GM12864 (cell line): ENCODE measurements at regions not wholly inside any gene's neighbourhood (a gene's known extent, or its start where the extent isn't known, plus 50 kb on each side); places are given as distances from the start of the nearest gene placed in this dataset.
"Not testable (repeated sequence)": the region's sequence is repeated elsewhere in the genome, so short reads cannot be mapped to it uniquely, and the experiment has no call there.

ENCODE experiments used
- DNase-seq: peaks from one replicate; pipeline ENCODE4 v3.0.0-alpha.2; 2011; ENCODE audit warnings: low read depth
- H3K4me3 ChIP-seq: 2 replicates; pipeline ENCODE4 v1.5.1; 2011; ENCODE audit warnings: mild to moderate bottlenecking, low read depth, low read length, control low read depth
- TF ChIP-seq, protein P1 (sequence below): IDR thresholded peaks from 2 replicates; pipeline ENCODE4 v1.5.1; 2011; ENCODE audit warnings: low read depth, mild to moderate bottlenecking, moderate library complexity, low read length, control low read depth, inconsistent platforms; ENCODE audit errors: missing control alignments

DNA sequence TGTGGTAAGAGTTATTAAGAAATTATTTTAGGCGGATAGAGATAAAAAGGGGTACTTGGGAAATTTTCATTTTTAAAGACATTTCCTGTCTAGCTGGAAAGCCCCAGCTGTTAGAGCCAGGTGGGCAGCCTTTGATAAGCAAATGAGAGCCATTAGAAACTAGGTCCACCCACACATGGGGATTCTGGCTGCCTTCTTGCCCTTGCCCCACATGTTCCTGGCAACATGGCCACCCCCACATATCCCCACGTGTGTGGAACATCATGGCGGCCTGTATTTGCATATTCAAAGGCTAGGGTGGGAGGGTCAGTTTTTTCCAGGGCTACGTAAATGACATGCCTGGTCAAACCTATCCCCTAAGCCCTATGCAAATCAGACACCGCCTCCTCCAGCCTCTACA, 1382.1 kb downstream of the AACS start:
- DNase-seq: no peak
- TF ChIP-seq, protein P1, sequence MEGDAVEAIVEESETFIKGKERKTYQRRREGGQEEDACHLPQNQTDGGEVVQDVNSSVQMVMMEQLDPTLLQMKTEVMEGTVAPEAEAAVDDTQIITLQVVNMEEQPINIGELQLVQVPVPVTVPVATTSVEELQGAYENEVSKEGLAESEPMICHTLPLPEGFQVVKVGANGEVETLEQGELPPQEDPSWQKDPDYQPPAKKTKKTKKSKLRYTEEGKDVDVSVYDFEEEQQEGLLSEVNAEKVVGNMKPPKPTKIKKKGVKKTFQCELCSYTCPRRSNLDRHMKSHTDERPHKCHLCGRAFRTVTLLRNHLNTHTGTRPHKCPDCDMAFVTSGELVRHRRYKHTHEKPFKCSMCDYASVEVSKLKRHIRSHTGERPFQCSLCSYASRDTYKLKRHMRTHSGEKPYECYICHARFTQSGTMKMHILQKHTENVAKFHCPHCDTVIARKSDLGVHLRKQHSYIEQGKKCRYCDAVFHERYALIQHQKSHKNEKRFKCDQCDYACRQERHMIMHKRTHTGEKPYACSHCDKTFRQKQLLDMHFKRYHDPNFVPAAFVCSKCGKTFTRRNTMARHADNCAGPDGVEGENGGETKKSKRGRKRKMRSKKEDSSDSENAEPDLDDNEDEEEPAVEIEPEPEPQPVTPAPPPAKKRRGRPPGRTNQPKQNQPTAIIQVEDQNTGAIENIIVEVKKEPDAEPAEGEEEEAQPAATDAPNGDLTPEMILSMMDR: no peak
- H3K4me3 ChIP-seq: no peak overlapping the region

GRCh38 chr12:126451809-126452208, 1386.6 kb downstream of the AACS start:
- H3K4me3 ChIP-seq: no peak overlapping the region
- DNase-seq: no peak
- TF ChIP-seq, protein P1: no peak

- DNase-seq, H3K4me3 ChIP-seq: not testable (repeated sequence)
These were observed 1387.5 kb downstream of the AACS start for GRCh38 chr12:126452686-126453085.

GRCh38 chr12:126454581-126454980, 1389.3 kb downstream of the AACS start:
- TF ChIP-seq, protein P1: no peak
- no peak for DNase-seq
- no peak overlapping the region for H3K4me3 ChIP-seq

GRCh38 chr12:126457776-126458175, 1392.5 kb downstream of the AACS start:
- DNase-seq: no peak
- H3K4me3 ChIP-seq: no peak overlapping the region
- TF ChIP-seq, protein P1: no peak

- H3K4me3 ChIP-seq: no peak overlapping the region
- TF ChIP-seq, protein P1: no peak
- DNase-seq: no peak
These were observed 1398.9 kb downstream of the AACS start for GRCh38 chr12:126464153-126464552.

DNA sequence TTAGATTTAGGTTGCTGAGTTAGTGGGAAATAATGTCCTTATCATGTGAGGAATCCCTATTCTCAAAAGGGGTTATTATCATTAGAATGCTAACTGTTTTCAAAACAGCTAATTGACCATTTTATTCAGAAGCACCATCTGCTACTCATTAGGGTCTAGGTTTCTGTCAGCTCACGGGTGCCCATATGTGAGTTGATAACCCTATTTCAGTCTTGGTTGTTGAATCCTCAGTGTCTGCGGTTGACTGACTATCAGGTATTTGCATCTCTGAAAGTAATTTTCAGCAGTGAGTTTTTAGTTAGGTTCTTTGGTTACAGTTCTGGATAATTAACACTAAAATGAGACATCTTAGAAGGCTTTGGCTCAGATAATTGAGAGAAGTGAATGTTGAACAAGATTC, 1404.0 kb downstream of the AACS start:
- H3K4me3 ChIP-seq: no peak overlapping the region
- TF ChIP-seq, protein P1: no peak
- DNase-seq: no peak

DNA sequence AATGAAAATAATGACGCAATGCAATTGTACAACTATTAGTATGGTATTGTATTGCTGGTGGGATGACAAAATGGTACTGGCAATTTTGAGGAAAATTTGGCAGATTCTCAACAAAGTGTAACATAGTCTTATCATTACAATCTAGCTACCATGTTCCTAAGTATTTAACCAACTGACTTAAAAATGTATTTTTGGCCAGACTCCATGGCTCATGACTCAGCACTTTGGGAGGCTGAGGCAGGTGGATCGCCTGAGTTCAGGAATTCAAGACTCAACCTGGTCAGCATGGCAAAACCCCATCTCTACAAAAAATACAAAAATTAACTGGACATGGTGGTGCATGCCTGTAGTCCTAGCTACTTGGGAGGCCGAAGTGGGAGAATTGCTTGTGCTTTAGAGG, 1409.5 kb downstream of the AACS start:
- DNase-seq: no peak
- H3K4me3 ChIP-seq: no peak overlapping the region
- TF ChIP-seq, protein P1: no peak
